NT2/D1 (cell line): ENCODE measurements at regions not wholly inside any gene's neighbourhood (a gene's known extent, or its start where the extent isn't known, plus 50 kb on each side); places are given as distances from the start of the nearest gene placed in this dataset.

ENCODE experiments used
- SUZ12 ChIP-seq: IDR thresholded peaks from 2 replicates; pipeline ENCODE4 v1.6.1; 2011; ENCODE audit not compliant: insufficient read length, insufficient read depth; ENCODE audit errors: extremely low read depth
- YY1 ChIP-seq: IDR thresholded peaks from 2 replicates; pipeline ENCODE4 v1.6.1; 2011; ENCODE audit not compliant: insufficient read length, insufficient read depth
- ZNF274 ChIP-seq: IDR thresholded peaks from 2 replicates; pipeline ENCODE4 v1.6.1; 2011; ENCODE audit warnings: mild to moderate bottlenecking, low read depth, low read length

DNA sequence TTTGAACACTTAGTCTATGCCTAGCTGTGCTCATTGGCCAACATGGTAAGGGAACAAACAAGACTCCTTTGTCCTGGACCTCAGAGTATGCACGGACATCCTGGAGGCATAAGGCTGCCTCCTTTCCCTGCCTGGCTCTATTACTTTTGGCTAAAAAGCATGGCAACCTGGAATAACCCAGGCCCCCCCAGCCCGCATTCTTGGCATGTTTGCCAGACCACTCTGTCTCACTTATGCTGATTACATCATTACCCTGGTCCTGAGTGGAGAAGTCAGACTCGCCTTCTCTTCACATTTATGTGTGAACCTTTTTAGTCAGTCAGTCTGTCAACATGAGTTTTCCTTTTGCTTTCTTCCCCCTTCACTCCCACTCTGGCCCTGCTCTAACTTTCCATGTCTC, 58.0 kb upstream of the ELK3 start:
- TF ChIP-seq YY1 (no peak), SUZ12 (no peak), ZNF274 (no peak)
